GM12892 (cell line): ENCODE measurements at regions not wholly inside any gene's neighbourhood (a gene's known extent, or its start where the extent isn't known, plus 50 kb on each side); places are given as distances from the start of the nearest gene placed in this dataset.

ENCODE experiments used
- POLR2A ChIP-seq: IDR thresholded peaks from 2 replicates; pipeline ENCODE4 v1.6.1; 2011; ENCODE audit warnings: low read depth, low read length, control low read depth
- POLR2AphosphoS5 ChIP-seq: IDR thresholded peaks from 2 replicates; pipeline ENCODE4 v1.6.1; 2011; ENCODE audit warnings: low read depth, low read length, control low read depth

- TF ChIP-seq POLR2A (no peak), POLR2AphosphoS5 (no peak)
These were observed 266.7 kb upstream of the B3GAT1 start for GRCh38 chr11:134678744-134679143.
